ENCODE measurements at regions not wholly inside any gene's neighbourhood (a gene's known extent, or its start where the extent isn't known, plus 50 kb on each side); places are given as distances from the start of the nearest gene placed in this dataset.

- DNase-seq (ENCODE audit: low read depth in 2 of 2): no peak
Observed at GRCh38 chr9:29800821-29801220, 2227.5 kb upstream of the C9orf72 start.

- no peak for DNase-seq (ENCODE audit: low read depth in 2 of 2)
Observed at GRCh38 chr9:29802454-29802853, 2229.2 kb upstream of the C9orf72 start.

GRCh38 chr9:29806937-29807618 lies 2233.8 kb upstream of the C9orf72 start:
- no peak for DNase-seq (ENCODE audit: low read depth in 2 of 2)

- no peak for DNase-seq (ENCODE audit: low read depth in 2 of 2)
Observed at GRCh38 chr9:29816954-29817703, 2243.8 kb upstream of the C9orf72 start.

- DNase-seq (ENCODE audit: low read depth in 2 of 2): no peak
Observed at GRCh38 chr9:29822458-29822857, 2249.2 kb upstream of the C9orf72 start.

- no peak for DNase-seq (ENCODE audit: low read depth in 2 of 2)
Observed at GRCh38 chr9:29826421-29826820, 2253.1 kb upstream of the C9orf72 start.

GRCh38 chr9:29830821-29831220 lies 2257.5 kb upstream of the C9orf72 start:
- DNase-seq (ENCODE audit: low read depth in 2 of 2): no peak

GRCh38 chr9:29838491-29839020 lies 2265.3 kb upstream of the C9orf72 start:
- no peak for DNase-seq (ENCODE audit: low read depth in 2 of 2)

- no peak for DNase-seq (ENCODE audit: low read depth in 2 of 2)
Observed at GRCh38 chr9:29844251-29844650, 2271.0 kb upstream of the C9orf72 start.

- DNase-seq (ENCODE audit: low read depth in 2 of 2): no peak
Observed at GRCh38 chr9:29850664-29851063, 2277.4 kb upstream of the C9orf72 start.

- no peak for DNase-seq (ENCODE audit: low read depth in 2 of 2)
Observed at GRCh38 chr9:29861803-29862202, 2288.5 kb upstream of the C9orf72 start.

GRCh38 chr9:29865764-29866313 lies 2292.6 kb upstream of the C9orf72 start:
- DNase-seq (ENCODE audit: low read depth in 2 of 2): no peak

GRCh38 chr9:29866556-29866955 lies 2293.3 kb upstream of the C9orf72 start:
- DNase-seq (ENCODE audit: low read depth in 2 of 2): no peak

- DNase-seq (ENCODE audit: low read depth in 2 of 2): no peak
Observed at GRCh38 chr9:29873579-29873978, 2300.3 kb upstream of the C9orf72 start.

- no peak for DNase-seq (ENCODE audit: low read depth in 2 of 2)
Observed at GRCh38 chr9:29875547-29875946, 2302.3 kb upstream of the C9orf72 start.

- DNase-seq (ENCODE audit: low read depth in 2 of 2): no peak
Observed at GRCh38 chr9:29882767-29883166, 2309.5 kb upstream of the C9orf72 start.

GRCh38 chr9:29906065-29906464 lies 2332.8 kb upstream of the C9orf72 start:
- DNase-seq (ENCODE audit: low read depth in 2 of 2): no peak

GRCh38 chr9:29928072-29928471 lies 2354.8 kb upstream of the C9orf72 start:
- DNase-seq (ENCODE audit: low read depth in 2 of 2): no peak

GRCh38 chr9:29939559-29939958 lies 2366.3 kb upstream of the C9orf72 start:
- DNase-seq (ENCODE audit: low read depth in 2 of 2): no peak

GRCh38 chr9:29945012-29945411 lies 2371.7 kb upstream of the C9orf72 start:
- no peak for DNase-seq (ENCODE audit: low read depth in 2 of 2)

- DNase-seq (ENCODE audit: low read depth in 2 of 2): no peak
Observed at GRCh38 chr9:29958469-29958868, 2385.2 kb upstream of the C9orf72 start.

GRCh38 chr9:29965834-29966233 lies 2392.6 kb upstream of the C9orf72 start:
- DNase-seq (ENCODE audit: low read depth in 2 of 2): no peak

GRCh38 chr9:29966247-29966646 lies 2393.0 kb upstream of the C9orf72 start:
- DNase-seq (ENCODE audit: low read depth in 2 of 2): no peak
